ENCODE measurements at regions not wholly inside any gene's neighbourhood (a gene's known extent, or its start where the extent isn't known, plus 50 kb on each side); places are given as distances from the start of the nearest gene placed in this dataset.

GRCh38 chr11:32213223-32213622, 122.3 kb downstream of the RCN1 start:
- peak; percentile 34 for DNase-seq
- no peaks in the 10 kb centered on the region for H3K36me3 Mint-ChIP-seq (ENCODE audit: low read depth)
- H3K4me1 Mint-ChIP-seq (ENCODE audit: low read depth): no peaks in the 10 kb centered on the region
- H3K4me3 Mint-ChIP-seq: no peak overlapping the region
- H3K9me3 Mint-ChIP-seq: no peaks in the 10 kb centered on the region
- H3K27ac Mint-ChIP-seq: no peak overlapping the region
- CTCF ChIA-PET: no interaction called here
- H3K27me3 Mint-ChIP-seq (ENCODE audit: low read depth): peaks cover 19% of the 10 kb centered on the region
- intact Hi-C loops (cut with micrococcal nuclease): no loop called here

DNA sequence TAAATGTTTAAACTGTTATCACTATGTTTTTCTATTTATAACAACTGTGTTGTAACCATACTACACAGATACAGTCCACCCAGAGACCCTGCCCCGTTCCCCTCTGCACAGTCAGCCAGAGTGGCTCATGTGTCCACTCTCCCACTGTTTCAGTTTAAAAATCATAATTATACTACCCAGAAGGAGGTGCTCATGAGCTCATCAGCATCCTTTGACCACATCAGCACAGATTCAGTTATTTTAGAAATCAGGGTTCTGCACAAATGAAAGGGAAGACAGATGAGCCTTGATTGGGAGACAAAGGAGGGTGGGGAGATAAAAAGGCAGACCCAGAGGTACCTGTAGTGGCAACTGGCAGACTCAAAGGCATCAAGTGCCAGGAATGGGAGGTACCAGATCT, 124.3 kb downstream of the RCN1 start:
- no peaks in the 10 kb centered on the region for H3K4me1 Mint-ChIP-seq (ENCODE audit: low read depth)
- peaks cover 10% of the 10 kb centered on the region for H3K27me3 Mint-ChIP-seq (ENCODE audit: low read depth)
- intact Hi-C loops (cut with micrococcal nuclease): no loop called here
- CTCF ChIA-PET: no interaction called here
- DNase-seq: no peak
- no peak overlapping the region for H3K4me3 Mint-ChIP-seq
- no peaks in the 10 kb centered on the region for H3K36me3 Mint-ChIP-seq (ENCODE audit: low read depth)
- H3K27ac Mint-ChIP-seq: no peak overlapping the region
- no peaks in the 10 kb centered on the region for H3K9me3 Mint-ChIP-seq

- intact Hi-C loops (cut with micrococcal nuclease): no loop called here
- Mint-ChIP-seq H3K4me1 (ENCODE audit: low read depth) (no peaks in the 10 kb centered on the region), H3K36me3 (ENCODE audit: low read depth) (no peaks in the 10 kb centered on the region), H3K4me3 (no peak overlapping the region), H3K27ac (no peak overlapping the region), H3K9me3 (no peaks in the 10 kb centered on the region), H3K27me3 (ENCODE audit: low read depth) (peaks cover 1% of the 10 kb centered on the region)
- CTCF ChIA-PET: no interaction called here
- no peak for DNase-seq
Measured at GRCh38 chr11:32216749-32217148, 125.9 kb downstream of the RCN1 start.

- Mint-ChIP-seq H3K4me3 (no peak overlapping the region), H3K27me3 (ENCODE audit: low read depth) (peaks cover 1% of the 10 kb centered on the region), H3K9me3 (no peaks in the 10 kb centered on the region), H3K4me1 (ENCODE audit: low read depth) (no peaks in the 10 kb centered on the region), H3K36me3 (ENCODE audit: low read depth) (no peaks in the 10 kb centered on the region), H3K27ac (no peak overlapping the region)
- CTCF ChIA-PET: interaction anchor here (1.1 kb wide), 1 partner anchor 11 kb away, joined by 5 read pairs; no protein-coding TSS in a partner anchor
- intact Hi-C loops (cut with micrococcal nuclease): no loop called here
- DNase-seq: no peak
Measured at GRCh38 chr11:32219320-32219719, 128.4 kb downstream of the RCN1 start.

- CTCF ChIA-PET: no interaction called here
- no peak overlapping the region for H3K27ac Mint-ChIP-seq
- peaks cover 1% of the 10 kb centered on the region for H3K27me3 Mint-ChIP-seq (ENCODE audit: low read depth)
- H3K36me3 Mint-ChIP-seq (ENCODE audit: low read depth): no peaks in the 10 kb centered on the region
- no peaks in the 10 kb centered on the region for H3K9me3 Mint-ChIP-seq
- DNase-seq: no peak
- no peak overlapping the region for H3K4me3 Mint-ChIP-seq
- intact Hi-C loops (cut with micrococcal nuclease): no loop called here
- no peaks in the 10 kb centered on the region for H3K4me1 Mint-ChIP-seq (ENCODE audit: low read depth)
Measured at GRCh38 chr11:32221476-32222032, 130.7 kb downstream of the RCN1 start.

- Mint-ChIP-seq H3K27ac (no peak overlapping the region), H3K9me3 (no peaks in the 10 kb centered on the region), H3K27me3 (ENCODE audit: low read depth) (peaks cover 1% of the 10 kb centered on the region), H3K4me1 (ENCODE audit: low read depth) (no peaks in the 10 kb centered on the region), H3K4me3 (no peak overlapping the region), H3K36me3 (ENCODE audit: low read depth) (no peaks in the 10 kb centered on the region)
- intact Hi-C loops (cut with micrococcal nuclease): no loop called here
- CTCF ChIA-PET: no interaction called here
- DNase-seq: no peak
Measured at GRCh38 chr11:32224580-32224979, 133.7 kb downstream of the RCN1 start.

DNA sequence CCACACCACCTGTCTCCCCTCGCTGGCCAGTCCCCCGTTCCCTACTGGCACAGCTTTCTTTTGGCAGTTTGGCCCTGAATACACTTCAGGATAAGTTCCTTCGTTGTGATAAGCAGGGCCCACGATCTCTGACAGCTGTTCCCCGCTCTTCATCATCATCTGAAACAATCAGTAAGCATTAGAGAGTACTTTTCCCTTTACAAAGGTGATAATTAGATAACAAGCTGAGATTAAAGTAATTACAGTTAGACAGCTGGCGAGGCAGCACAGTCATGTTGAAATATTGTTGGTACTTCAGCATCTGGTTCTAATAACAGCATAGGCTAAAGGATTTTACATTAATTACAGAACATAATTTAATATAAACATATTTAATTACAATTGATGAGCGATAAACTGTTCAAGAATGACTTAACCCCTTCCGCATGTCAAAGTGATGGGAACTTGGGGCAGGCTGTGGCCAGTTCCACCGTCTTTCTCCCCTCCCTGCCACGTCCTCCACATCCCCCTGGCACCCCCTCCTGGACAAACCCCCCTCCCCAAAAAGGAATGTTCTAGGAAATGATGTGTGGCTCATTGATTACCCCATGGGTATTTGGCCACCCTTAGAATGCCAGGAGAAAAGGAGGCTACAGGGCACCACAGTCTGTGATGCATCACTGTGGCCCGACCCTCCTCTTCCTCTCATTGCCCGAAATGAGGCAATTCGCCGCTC, 134.9 kb downstream of the RCN1 start:
- DNase-seq: no peak
- Mint-ChIP-seq H3K9me3 (no peaks in the 10 kb centered on the region), H3K27me3 (ENCODE audit: low read depth) (peaks cover 2% of the 10 kb centered on the region), H3K4me1 (ENCODE audit: low read depth) (no peaks in the 10 kb centered on the region), H3K4me3 (no peak overlapping the region), H3K27ac (no peak overlapping the region), H3K36me3 (ENCODE audit: low read depth) (no peaks in the 10 kb centered on the region)
- CTCF ChIA-PET: no interaction called here
- intact Hi-C loops (cut with micrococcal nuclease): no loop called here

DNA sequence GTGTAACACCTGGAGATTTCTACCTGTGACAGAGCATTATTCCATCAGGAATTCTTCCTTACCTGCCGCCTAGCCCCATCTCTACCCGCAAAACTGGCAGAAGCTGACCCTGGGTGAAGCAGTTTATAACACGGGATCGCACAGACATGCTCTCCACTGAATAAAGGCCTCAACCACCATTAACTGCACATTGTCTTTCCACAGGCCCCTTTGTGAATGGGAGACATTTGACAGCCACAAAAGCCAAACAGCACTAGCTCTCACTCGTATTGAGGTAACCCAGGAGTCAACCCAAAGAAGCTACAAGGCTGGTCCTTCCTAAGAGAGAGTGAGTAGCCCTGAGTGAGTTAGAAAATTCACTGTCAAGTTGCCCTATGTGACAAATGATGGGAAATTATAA, 135.6 kb downstream of the RCN1 start:
- no peak for DNase-seq
- Mint-ChIP-seq H3K27me3 (ENCODE audit: low read depth) (peaks cover 2% of the 10 kb centered on the region), H3K27ac (no peak overlapping the region), H3K36me3 (ENCODE audit: low read depth) (no peaks in the 10 kb centered on the region), H3K9me3 (no peaks in the 10 kb centered on the region), H3K4me3 (no peak overlapping the region), H3K4me1 (ENCODE audit: low read depth) (no peaks in the 10 kb centered on the region)
- intact Hi-C loops (cut with micrococcal nuclease): no loop called here
- CTCF ChIA-PET: no interaction called here

DNA sequence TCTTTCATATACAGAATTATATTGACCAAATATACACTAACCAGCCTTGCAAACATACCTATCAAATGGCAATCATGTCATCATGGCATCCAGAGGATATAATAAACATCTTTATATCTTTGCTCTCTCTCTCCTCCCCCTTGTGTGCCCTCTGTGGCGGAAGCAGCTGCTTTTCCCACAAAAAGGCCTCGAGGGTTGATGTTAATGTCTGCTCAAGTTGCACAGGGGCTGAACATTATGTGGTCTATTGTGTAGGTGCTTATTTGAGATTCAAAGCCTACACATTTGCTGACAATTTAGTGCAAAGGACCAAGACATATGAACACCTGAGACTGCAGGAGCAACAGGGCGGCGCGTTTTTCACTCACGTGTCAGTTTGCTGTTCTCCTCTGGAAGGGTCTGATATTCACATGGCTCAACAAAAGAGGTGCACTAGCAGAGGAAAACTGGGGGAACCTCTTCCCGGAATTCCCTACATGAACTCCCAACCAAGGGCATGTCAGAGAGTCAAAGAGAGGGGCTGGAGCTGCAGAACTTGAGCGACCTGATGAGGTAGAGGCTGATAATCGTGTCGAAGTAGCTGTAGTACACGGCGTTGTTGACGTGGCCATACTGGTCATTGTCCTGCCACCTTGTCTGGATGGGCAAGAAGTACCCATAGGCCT, 138.8 kb downstream of the RCN1 start:
- H3K4me3 Mint-ChIP-seq: no peak overlapping the region
- H3K36me3 Mint-ChIP-seq (ENCODE audit: low read depth): no peaks in the 10 kb centered on the region
- H3K27ac Mint-ChIP-seq: no peak overlapping the region
- intact Hi-C loops (cut with micrococcal nuclease): no loop called here
- H3K9me3 Mint-ChIP-seq: no peaks in the 10 kb centered on the region
- no peak for DNase-seq
- peaks cover 8% of the 10 kb centered on the region for H3K27me3 Mint-ChIP-seq (ENCODE audit: low read depth)
- no peaks in the 10 kb centered on the region for H3K4me1 Mint-ChIP-seq (ENCODE audit: low read depth)
- CTCF ChIA-PET: interaction anchor here (0.7 to 1.1 kb wide), 4 partner anchors 10 to 173 kb away, joined by 3 to 5 read pairs (median 3); no protein-coding TSS in a partner anchor

- DNase-seq: peak; percentile 37
- CTCF ChIA-PET: interaction anchor here (0.6 to 1.8 kb wide), 6 partner anchors 9 to 181 kb away, joined by 3 to 5 read pairs (median 4); no protein-coding TSS in a partner anchor
- intact Hi-C loops (cut with micrococcal nuclease): no loop called here
- Mint-ChIP-seq H3K27me3 (ENCODE audit: low read depth) (peaks cover 10% of the 10 kb centered on the region), H3K4me1 (ENCODE audit: low read depth) (no peaks in the 10 kb centered on the region), H3K27ac (no peak overlapping the region), H3K36me3 (ENCODE audit: low read depth) (no peaks in the 10 kb centered on the region), H3K9me3 (no peaks in the 10 kb centered on the region), H3K4me3 (no peak overlapping the region)
Measured at GRCh38 chr11:32231909-32232493, 141.1 kb downstream of the RCN1 start.

GRCh38 chr11:32232516-32232915, 141.6 kb downstream of the RCN1 start:
- Mint-ChIP-seq H3K4me3 (no peak overlapping the region), H3K27me3 (ENCODE audit: low read depth) (peaks cover 11% of the 10 kb centered on the region), H3K36me3 (ENCODE audit: low read depth) (no peaks in the 10 kb centered on the region), H3K9me3 (no peaks in the 10 kb centered on the region), H3K4me1 (ENCODE audit: low read depth) (no peaks in the 10 kb centered on the region), H3K27ac (no peak overlapping the region)
- intact Hi-C loops (cut with micrococcal nuclease): no loop called here
- no peak for DNase-seq
- CTCF ChIA-PET: interaction anchor here (0.8 to 1.8 kb wide), 4 partner anchors 9 to 22 kb away, joined by 3 to 5 read pairs (median 4); no protein-coding TSS in a partner anchor

DNA sequence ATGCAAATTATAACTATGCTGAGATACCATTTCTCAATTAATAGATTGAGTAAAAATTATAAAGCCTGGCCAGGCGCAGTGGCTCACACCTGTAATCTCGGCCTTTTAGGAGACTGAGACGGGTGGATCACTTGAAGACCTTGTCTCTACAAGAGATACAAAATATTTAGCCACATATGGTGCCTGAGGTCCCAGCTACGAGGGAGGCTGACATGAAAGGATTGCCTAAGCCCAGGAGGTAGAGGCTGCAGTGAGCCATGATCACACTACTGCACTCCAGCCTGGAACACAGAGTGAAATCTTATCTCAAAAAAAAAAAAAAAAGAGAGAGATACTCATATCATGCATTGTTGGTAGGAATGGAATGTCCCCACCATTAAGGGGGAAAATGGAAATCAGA, 142.4 kb downstream of the RCN1 start:
- Mint-ChIP-seq H3K36me3 (ENCODE audit: low read depth) (no peaks in the 10 kb centered on the region), H3K27me3 (ENCODE audit: low read depth) (peaks cover 13% of the 10 kb centered on the region), H3K9me3 (no peaks in the 10 kb centered on the region), H3K4me1 (ENCODE audit: low read depth) (no peaks in the 10 kb centered on the region), H3K27ac (no peak overlapping the region), H3K4me3 (no peak overlapping the region)
- CTCF ChIA-PET: interaction anchor here (0.7 to 1.8 kb wide), 2 partner anchors 8 to 181 kb away, joined by 4 to 5 read pairs; no protein-coding TSS in a partner anchor
- intact Hi-C loops (cut with micrococcal nuclease): no loop called here
- DNase-seq: no peak
